Stimulated activated CD8-positive, alpha-beta memory T cell treated with anti-CD3 and anti-CD28 coated beads, Interleukin-7, amount 100 ng/mL, for 48 hours (primary cell): ENCODE measurements at regions not wholly inside any gene's neighbourhood (a gene's known extent, or its start where the extent isn't known, plus 50 kb on each side); places are given as distances from the start of the nearest gene placed in this dataset.

Experiments
- DNase-seq, 2 donors: peaks; one replicate each; pipeline ENCODE4 v3.0.0-alpha.2; 2020; ENCODE audit warnings: low read depth in 1 of 2; ENCODE audit errors: extremely low read depth in 1 of 2

DNA sequence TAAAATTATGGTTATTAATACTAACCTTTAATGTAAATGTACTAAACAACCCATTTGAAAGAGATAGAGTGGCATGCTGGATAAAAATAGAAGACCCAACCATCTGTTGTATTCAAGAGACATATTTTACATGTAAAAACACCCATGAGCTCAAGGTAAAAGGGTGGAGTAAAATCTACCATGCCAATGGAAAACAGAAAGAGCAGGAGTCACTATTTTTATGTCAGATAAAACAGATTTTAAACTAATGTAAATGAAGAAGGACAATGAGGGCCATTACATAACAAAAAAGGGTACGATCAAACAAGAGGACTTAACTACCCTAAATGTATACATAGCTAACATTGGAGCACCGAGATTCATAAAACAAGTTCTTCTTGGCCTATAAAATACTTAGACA lies 66.3 kb downstream of the ITM2A start:
- no peak for DNase-seq

DNA sequence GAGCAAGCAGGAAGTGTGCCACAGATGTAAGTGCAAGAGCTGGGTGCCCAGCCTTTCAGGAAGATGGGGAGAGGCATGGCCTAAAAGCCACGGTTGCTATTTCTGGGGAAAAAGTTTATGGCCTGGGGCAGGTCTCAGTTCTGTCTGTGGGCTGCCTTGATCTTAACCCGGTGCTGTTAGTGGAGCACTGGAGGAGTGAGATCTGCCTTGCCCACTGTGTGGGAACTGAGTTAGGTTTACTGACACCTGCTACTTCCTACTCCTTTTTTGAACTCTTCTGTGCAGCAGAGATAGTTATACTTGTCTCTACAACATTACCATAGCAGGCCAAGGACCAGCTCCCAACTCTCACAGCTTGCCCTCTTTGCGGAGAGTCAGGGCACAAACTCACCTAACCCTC lies 76.5 kb downstream of the ITM2A start:
- DNase-seq: no peak

DNA sequence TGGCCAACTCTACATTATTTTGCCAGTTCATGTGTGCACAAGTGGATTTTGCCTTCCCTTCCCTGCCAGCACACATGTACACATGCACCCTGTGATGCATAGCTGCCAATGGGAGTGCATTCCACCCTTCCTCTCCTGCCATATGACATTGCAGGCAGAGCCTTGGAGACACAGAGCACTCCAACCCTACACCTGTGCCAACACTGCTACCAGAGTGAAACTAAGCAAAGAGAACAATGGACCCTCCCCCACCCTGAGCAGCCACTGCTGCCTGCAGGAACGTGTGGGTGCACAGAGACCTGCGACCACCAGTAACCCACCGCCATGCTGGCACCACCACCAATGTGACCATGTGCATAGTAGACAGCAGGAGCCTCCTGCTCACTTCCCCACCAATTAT lies 78.4 kb downstream of the ITM2A start:
- no peak for DNase-seq

DNA sequence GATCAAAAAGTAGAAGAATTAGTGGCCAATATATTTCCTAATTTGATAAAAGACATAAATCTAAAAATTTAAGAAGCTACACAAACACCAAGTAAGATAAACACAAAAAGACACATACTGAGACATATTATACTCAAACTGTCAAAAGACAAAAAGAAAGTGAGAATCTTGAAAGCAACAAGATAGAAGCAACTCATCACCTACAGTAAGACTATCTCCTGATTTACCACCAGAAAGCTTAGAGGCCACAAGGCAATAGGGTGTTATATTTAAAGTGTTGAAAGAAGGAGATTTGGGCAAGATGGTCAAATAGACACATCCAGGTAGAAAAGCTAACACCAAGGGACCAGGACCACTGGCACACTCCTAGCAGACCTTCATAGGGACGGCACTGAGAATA lies 79.4 kb downstream of the ITM2A start:
- DNase-seq: no peak

DNA sequence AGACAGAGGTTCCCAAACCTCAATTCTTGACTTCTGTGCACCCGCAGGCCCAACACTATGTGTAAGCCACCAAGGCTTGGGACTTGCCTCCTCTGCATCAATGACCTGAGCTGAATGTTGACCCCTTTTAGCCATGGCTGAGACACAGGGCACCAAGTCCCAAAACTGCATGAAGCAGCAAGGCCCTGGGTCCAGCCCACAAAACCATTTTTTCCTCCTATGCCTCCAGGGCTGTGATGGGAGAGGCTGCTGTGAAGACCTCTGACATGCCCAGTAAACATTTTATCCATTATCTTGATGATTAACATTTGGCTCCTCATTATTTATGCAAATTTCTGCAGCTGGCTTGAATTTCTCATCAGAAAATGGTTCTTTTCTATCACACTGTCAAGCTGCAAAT lies 85.4 kb downstream of the ITM2A start:
- DNase-seq: no peak

DNA sequence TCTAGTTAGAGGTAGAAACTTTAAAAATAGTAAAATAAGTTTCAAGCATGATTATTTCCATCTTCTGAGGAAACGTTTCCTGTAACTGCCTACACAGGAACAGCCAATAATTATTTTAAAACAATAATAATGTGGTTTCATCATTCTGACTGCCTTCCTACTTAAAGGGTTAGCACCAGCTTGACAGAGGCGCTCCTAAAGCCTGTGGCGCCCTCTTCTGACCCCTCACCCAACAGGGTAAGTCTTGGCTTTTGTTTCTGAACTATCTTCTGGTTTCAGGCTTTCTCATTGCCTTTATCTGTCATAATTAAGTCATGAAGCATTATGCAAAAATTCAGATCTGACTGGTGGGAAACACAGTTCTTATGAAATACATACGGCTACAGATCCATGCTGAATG lies 96.7 kb downstream of the ITM2A start:
- DNase-seq: peak; percentile 38 to 56

DNA sequence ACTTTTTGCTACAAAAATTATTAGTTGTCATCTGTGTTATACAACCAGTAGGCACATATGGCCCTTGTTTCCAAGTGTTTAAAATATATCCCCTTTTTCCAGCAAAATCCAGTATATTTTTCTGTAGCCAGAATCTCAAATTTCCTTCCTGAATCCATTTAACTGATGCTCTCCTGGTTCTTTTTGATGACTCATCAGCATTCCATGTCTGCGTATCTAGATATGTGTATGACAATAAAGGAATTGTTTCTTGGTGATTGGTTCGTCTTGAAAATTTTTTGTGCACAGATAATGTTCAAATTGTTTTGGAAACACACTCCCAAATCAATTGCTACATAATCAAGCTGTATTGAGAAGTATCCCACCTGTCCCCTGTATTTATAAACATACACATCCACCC lies 98.3 kb downstream of the ITM2A start:
- no peak for DNase-seq

DNA sequence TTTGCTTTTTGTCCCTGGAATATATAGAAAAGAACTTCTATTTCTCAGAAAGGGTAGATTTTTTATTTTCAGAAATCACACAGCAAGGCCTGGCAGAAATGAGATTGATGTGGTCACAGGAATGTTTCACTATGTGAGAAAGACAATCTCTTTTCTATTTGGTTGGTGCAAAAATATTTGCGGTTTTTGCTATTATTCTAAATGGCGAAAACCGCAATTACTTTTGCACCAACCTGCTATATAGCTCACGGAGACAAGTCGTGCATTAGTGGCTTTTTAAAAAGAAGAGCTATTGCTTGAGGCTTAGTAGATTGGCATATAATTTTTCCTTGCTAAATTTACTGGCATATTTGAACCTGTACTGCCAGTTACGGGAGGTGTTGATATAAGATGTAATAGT lies 100.4 kb downstream of the ITM2A start:
- no peak for DNase-seq

DNA sequence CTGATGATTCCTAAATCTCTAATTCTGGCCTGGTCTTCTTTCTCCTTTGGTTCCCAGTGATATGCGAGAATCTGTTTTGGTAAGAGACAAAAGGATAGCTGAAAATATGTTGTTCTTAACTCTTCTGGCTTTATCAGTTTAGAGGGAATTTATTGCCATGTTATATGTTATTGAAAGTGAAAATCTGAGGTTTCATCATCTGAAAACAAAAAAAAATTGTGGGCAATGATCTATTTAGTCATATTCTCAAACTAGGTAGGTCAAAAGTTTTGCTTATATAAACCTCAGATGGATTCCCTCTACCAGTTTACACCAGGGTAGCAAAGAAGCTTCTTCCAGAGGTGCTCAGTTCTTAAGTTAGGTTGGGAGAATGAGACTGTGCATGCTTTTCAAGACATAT lies 103.6 kb downstream of the ITM2A start:
- DNase-seq: no peak

DNA sequence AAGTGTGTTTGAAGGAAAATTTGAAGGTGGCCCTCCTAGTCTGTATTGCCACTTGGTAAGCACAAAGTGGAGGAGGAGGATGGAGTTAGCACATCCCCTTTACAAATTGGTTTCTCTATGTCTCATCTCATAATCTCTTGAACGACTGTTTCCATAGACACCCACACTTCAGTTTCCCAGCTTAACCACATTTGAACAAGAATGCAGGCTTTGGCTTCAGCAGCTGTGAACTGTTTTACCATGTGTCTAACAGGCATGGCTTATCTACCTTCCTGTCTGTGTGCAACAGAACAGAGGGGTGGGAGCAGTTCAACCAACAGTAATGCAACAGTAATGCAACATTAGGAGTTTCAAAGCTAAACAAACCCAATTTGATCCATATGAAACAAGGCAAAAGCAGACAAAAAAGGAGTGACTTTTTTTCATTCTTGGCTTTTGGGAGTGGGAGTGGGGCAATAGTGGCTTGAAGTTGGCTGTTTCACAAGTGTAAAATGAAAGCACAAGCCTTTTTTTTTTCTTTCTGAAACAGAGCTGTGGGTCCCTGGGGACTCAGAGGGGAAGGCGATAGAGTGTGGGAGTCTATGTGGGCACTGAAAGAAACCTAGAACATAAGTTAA lies 108.0 kb downstream of the ITM2A start:
- peak; percentile 7 to 50 for DNase-seq

DNA sequence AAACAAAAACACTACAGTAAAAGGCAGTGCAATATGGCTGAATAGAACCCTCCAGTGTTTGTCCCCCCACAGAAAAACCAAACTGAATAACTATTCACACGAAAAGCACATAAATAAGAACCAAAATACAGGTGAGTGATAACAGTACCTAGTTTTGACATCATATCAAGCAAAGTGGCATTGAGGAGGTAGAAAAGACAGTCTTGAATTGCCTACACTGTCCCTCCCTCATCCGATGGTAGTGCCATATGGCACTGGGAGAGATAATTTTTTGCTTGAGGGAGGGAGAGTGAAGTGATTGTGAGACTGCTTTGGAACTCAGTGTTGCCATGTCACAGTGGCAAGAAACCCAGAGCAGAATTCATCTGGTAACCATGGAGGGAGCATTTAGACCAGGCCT lies 99.2 kb downstream of the GPR174 start:
- DNase-seq: no peak

DNA sequence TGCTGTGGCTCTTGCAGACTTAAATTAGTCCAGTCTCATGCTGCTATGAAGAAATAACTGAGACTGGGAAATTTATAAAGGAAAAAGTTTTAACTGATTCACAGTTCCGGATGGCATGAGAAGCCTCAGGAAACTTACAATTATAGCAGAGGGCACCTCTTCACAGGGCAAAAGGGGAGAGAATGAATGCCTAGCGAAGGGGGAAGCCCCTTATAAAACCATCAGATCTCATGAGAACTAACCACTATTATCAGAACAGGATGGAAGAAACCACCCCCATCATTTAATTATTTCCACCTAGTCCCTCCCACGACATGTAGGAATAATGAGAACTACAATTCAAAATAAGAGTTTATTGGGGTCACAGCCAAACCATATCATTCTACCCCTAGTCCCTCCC lies 91.4 kb downstream of the GPR174 start:
- DNase-seq: no peak

DNA sequence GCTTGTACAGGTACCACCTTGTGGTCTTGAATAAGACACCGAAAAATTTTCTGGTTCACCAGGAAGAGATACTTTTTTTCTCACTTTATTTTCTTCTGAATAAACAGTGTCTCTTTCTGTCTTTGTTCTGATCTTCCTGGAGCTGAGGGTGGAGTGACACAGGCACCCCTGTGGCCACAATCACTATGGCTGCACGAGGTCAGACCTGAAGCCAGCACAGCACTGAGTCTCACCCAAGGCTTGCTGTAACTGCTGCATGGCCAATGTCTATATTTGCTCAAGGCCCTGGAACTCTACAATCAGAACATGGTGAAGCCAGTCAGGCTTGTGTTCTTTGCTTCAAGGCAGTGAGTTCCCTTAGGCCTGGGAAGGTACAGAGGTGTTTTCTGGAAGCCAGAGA lies 87.2 kb downstream of the GPR174 start:
- no peak for DNase-seq
